Keratinocyte (primary cell): ENCODE measurements at regions not wholly inside any gene's neighbourhood (a gene's known extent, or its start where the extent isn't known, plus 50 kb on each side); places are given as distances from the start of the nearest gene placed in this dataset.

Experiments used
- CTCF ChIP-seq, 3 experiments: IDR thresholded peaks in 1 of 3; conservative IDR thresholded peaks in 1 of 3; optimal IDR thresholded peaks in 1 of 3; 2 replicates in 2 of 3; 3 replicates in 1 of 3; pipeline versions ENCODE3 to v1.5.1; 2011; ENCODE audit warnings: low read length in 3 of 3, mild to moderate bottlenecking in 3 of 3, moderate library complexity in 2 of 3, control low read depth in 1 of 3, inconsistent platforms in 1 of 3; ENCODE audit not compliant: insufficient read depth in 2 of 3; ENCODE audit errors: extremely low read depth in 1 of 3
- EZH2 ChIP-seq: IDR thresholded peaks from one replicate; pipeline ENCODE4 v1.6.1; 2012; ENCODE audit warnings: inconsistent platforms, mild to moderate bottlenecking, low read length, moderate library complexity

- no peak for TF ChIP-seq CTCF (optimal IDR thresholded peaks at IDR 0.05 in 1 of 3, IDR thresholded peaks at IDR 0.05 in 1 of 3, conservative IDR thresholded peaks at IDR 0.05 in 1 of 3; ENCODE audit: extremely low read depth in 1 of 3, insufficient read depth in 2 of 3, low read length in 3 of 3)
- TF ChIP-seq EZH2: no peak
Observed at GRCh38 chr3:72393455-72393854, 454.8 kb downstream of the SHQ1 start.
